ENCODE measurements at regions not wholly inside any gene's neighbourhood (a gene's known extent, or its start where the extent isn't known, plus 50 kb on each side); places are given as distances from the start of the nearest gene placed in this dataset.

DNA sequence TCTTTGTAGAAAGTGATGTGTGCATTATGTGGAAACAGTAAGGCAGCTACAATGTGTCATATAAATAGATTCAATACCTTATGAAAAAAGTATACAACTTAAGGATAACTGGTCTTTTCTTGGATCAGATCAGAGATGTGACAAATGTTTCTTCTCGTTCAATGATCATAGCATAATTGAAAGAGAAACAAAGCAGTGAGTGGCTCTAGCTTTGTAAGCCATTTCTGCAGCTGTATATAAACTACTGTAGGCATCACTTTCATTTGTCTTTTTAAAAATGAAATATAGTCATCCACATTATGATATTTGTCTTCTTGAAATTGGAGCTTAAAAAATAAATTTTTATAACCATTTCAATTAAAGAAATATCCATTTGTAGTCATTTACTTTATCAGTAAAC, 63.8 kb upstream of the LMO3 start:
- DNase-seq = no peak

DNA sequence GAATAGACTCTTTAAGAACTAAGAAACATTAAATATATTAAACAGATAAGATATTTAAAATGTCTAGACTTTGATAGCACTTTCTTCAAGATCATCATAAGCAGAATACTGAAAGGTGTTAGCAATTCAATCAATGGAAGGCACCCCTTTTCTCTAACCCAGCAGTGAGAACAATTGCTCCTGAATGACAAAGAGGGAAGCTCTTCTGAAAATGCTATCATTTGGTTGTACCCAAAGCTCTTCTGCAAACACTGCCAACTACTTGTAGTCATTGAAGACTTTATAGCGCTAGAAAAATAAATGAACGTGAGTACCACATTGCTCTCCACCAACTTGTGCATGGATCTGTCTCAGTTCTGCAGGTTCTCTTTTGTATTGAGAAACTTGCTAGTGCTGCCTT, 62.2 kb upstream of the LMO3 start:
- DNase-seq = no peak

DNA sequence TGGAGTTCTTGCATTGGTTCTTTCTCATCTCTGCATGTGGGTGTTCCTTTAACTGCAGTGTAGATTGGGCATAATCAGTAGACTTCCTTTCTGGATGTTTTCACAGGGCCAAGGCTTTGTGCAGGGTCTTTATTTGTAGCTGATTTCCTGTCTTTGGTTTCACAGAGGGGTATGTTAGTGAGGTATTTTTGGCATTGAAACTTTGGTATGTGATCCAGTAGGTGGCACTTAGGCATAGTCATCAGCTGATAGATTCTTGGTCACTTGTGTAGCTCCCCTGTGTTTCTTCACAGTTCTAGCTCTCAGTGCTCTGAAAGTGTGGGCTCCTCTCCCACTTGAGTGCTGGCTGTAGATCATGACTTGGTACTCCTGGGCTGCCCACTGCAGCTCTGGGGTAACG, 52.7 kb upstream of the LMO3 start:
- no peak for DNase-seq
